Bronchial epithelial cell (primary cell): ENCODE measurements at regions not wholly inside any gene's neighbourhood (a gene's known extent, or its start where the extent isn't known, plus 50 kb on each side); places are given as distances from the start of the nearest gene placed in this dataset.

Experiments
- DNase-seq: peaks from one replicate; pipeline ENCODE4 v3.0.0-alpha.2; 2010; ENCODE audit warnings: low read depth
- FAIRE-seq: peaks from 2 replicates; lab custom pipeline; 2011; peaks lifted over from hg19 to GRCh38; lab: Jason Lieb, UNC
- H3K27me3 ChIP-seq: 2 replicates; pipeline ENCODE4 v1.5.1; 2011; ENCODE audit warnings: low read length; ENCODE audit not compliant: control insufficient read depth, insufficient read depth
- H3K36me3 ChIP-seq: 2 replicates; pipeline ENCODE4 v1.5.1; 2011; ENCODE audit warnings: low read length; ENCODE audit not compliant: control insufficient read depth, insufficient read depth
- H3K4me3 ChIP-seq: 2 replicates; pipeline ENCODE4 v1.5.1; 2011; ENCODE audit warnings: mild to moderate bottlenecking, low read depth, low read length, control low read depth
- TF ChIP-seq, protein P1 (sequence below): IDR thresholded peaks from 2 replicates; pipeline ENCODE4 v1.5.1; 2011; ENCODE audit warnings: mild to moderate bottlenecking, moderate library complexity, low read length, control low read depth, inconsistent platforms; ENCODE audit not compliant: insufficient read depth, severe bottlenecking

DNA sequence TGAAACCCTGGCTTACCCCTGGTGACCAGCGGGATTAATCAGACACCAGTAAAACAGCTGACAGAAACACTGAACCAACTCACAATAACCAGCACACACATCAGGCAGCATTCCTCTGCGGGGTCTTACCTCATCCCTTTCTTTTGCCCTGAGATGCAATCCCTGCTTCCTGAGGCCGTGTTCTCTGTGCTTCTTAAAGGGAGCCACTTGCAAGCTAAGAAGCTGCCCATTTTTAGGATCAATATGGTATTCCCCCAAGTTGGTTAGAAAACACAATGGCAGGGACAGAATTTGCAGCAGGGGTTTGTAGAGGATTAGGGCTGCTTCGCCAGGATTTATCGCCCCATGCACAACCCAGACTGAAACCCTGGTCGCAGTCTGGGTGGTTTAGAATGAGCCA, 74.7 kb upstream of the OLIG2 start:
- TF ChIP-seq, protein P1, sequence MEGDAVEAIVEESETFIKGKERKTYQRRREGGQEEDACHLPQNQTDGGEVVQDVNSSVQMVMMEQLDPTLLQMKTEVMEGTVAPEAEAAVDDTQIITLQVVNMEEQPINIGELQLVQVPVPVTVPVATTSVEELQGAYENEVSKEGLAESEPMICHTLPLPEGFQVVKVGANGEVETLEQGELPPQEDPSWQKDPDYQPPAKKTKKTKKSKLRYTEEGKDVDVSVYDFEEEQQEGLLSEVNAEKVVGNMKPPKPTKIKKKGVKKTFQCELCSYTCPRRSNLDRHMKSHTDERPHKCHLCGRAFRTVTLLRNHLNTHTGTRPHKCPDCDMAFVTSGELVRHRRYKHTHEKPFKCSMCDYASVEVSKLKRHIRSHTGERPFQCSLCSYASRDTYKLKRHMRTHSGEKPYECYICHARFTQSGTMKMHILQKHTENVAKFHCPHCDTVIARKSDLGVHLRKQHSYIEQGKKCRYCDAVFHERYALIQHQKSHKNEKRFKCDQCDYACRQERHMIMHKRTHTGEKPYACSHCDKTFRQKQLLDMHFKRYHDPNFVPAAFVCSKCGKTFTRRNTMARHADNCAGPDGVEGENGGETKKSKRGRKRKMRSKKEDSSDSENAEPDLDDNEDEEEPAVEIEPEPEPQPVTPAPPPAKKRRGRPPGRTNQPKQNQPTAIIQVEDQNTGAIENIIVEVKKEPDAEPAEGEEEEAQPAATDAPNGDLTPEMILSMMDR, result no peak
- DNase-seq (no peak), FAIRE-seq (no peak)
- H3K4me3 ChIP-seq, result no peak overlapping the region
- H3K27me3 ChIP-seq, result peaks cover 5% of the 10 kb centered on the region
- H3K36me3 ChIP-seq, result no peaks in the 10 kb centered on the region

DNA sequence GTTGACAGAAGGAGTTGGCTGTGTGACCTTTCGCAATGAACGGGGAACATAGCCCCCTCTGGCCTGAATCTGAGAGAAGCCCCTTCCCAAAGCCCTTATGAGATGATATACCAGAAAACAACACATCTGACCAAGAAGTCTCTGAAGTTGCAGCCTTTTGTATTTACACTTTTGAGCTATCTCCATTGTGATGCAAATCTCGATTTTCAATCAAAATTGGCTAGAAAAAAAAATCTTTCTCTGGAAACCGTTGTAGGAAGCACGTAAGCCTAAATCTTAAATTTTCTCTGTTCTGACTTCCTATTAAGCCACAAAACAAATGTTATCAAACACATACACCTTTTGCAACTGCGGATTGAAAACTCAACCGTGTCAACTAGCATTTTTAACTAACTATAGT, 71.4 kb upstream of the OLIG2 start:
- TF ChIP-seq, protein P1, result no peak
- Histone ChIP-seq H3K27me3 (peaks cover 5% of the 10 kb centered on the region), H3K36me3 (no peaks in the 10 kb centered on the region), H3K4me3 (no peak overlapping the region)
- no peak for FAIRE-seq
- no peak for DNase-seq

DNA sequence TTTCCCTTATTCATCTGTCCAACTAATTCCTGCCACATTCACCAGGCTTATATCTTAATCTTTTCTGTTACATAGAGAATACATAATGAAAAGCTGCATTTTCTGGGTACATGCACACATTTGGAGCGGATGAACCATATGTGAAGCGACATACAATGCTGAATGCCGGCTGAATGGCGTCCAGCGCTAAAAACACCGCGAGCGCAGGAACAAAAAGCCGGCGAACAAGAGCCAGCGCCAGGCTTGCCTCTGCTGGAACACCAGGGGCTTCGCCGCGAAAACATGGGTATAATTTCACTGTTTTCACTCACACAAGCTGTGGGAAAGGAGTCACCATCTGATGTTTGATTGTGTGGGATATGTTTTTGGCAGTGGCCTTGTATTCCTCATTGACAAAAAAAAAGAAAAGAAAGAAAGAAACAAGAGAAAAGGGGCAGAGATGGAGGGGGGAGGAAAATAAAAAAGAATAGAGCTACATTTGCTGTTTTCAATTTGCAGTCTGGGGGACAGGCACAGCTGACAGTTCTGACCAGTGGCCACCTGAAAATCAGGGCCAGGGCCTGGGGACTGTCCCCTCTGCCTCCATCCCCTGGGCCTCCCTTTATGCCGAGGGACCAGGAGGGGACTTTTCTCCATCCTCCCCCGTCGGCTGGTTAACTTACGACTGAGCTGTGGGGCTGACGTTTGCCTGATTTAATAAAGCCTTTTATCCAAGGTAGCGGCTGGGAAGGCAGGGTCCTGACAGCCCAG, 70.2 kb upstream of the OLIG2 start:
- peaks cover 5% of the 10 kb centered on the region for H3K27me3 ChIP-seq
- no peak for FAIRE-seq
- no peak for DNase-seq
- H3K36me3 ChIP-seq, result no peaks in the 10 kb centered on the region
- no peak overlapping the region for H3K4me3 ChIP-seq
- TF ChIP-seq, protein P1, result no peak

DNA sequence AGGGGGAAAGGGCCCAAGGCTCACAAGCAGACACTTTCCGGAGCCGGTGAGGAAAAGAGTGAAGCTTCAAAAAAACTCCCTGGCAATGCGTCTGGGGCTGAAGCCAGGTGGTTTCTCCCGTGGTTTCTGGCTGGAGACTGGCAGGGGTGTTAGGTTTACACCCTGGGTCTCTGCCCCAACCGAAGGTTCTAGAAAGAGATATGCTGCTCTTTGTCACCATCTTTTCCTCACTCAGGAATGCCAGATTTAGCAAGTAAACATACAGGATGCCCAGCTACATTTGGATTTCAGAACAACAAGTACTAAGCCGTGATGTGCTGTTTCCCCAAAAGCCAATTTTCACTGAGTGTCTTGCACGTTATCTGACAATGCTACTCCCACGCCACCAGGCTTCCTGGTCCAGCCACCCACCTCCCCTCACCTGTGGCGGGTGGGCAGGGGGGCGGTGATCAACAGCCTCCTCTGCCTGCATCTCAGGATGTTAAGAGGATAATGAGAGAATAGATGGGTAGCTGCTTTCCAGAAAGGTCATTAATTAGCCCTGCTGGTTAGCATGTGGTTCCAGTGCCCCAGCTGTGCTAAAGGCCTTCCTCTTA, 69.6 kb upstream of the OLIG2 start:
- no peak for DNase-seq
- H3K27me3 ChIP-seq, result peaks cover 5% of the 10 kb centered on the region

DNA sequence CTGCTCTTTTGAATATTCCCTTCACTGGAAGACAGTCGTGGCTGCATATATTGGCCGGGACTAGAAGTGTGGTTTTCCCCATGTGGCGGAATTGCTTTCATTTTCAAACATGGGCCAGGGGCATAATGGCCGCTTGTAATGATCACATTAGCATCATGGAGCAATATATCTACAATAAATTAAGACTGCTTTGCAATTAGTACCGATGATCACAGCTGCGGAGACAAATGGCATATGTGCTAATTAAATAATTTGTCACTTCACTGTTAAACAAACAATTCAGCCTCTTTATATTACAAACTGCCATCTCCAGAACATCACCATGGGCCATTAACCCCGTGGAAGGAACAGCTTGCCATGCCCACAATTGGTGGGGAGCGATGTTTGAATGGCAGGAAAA, 68.2 kb upstream of the OLIG2 start:
- Histone ChIP-seq H3K36me3 (no peaks in the 10 kb centered on the region), H3K4me3 (no peak overlapping the region), H3K27me3 (peaks cover 3% of the 10 kb centered on the region)
- FAIRE-seq (no peak), DNase-seq (no peak)
- TF ChIP-seq, protein P1, result no peak

More for the DNA sequence above, 69.6 kb upstream of the OLIG2 start:
- no peak for FAIRE-seq
- TF ChIP-seq, protein P1, result no peak
- no peak overlapping the region for H3K4me3 ChIP-seq
- H3K36me3 ChIP-seq, result no peaks in the 10 kb centered on the region
